NCI-H2227 (cell line): ENCODE measurements at regions not wholly inside any gene's neighbourhood (a gene's known extent, or its start where the extent isn't known, plus 50 kb on each side); places are given as distances from the start of the nearest gene placed in this dataset.
"Not testable (repeated sequence)": the region's sequence is repeated elsewhere in the genome, so short reads cannot be mapped to it uniquely, and the experiment has no call there.

Source experiments
- DNase-seq: peaks from one replicate; lab custom pipeline; 2025; ENCODE audit not compliant: unreplicated experiment; lab: John Stamatoyannopoulos, UW

DNA sequence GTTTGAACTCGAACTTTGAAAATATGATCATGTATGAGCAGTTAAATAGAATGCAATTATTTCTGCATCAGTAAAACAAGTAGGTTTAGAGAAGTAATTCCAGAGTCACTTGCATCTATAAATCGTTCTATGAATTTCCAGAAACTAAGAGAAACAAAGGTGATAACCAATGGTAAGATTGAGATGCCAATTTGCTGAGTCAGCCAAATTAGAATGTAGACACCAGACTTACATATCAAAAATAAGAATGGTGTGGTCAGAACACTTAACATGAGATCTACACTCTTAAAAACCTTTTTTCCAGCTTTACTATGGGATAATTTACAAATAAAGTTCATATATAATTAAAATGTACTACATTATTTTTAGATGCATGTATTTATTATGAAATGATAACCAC lies 1435.9 kb downstream of the OTOL1 start:
- DNase-seq, result no peak

DNA sequence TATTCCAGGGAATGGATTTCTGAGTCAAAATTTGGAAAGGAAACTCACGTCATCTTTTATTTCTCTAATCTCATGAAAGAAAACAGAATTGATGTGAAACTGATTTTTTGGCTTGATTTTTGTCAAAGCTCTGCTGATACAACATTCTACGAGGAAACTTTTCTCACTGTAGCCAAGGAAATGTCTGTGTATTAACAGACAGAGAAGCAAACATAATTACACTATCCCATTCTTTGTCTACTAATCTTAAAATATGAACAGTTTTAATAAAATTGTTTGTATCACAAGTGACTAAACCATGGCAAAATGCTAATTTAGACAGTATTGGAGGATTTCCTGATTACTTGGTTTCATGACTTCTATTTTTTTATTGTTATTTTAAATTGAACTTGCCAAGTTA lies 1437.0 kb downstream of the OTOL1 start:
- DNase-seq, result no peak

DNA sequence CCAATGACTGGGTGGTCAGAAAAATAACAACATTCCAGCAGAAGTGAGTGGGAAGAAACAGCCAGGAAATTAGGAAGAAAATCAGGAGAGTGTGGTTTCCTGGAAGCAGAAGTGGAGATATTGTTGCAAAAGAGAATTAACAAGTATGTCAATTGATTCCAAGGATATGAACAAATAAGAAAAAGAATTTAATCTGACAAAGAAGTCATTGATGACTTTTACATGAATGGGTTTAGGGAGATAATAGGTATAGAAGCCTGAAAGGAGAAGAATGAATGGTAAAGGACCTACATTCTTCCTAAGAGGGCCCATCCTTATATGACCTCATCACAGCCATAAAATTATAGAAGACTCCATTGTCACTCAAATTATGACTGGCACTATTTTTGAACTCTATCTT lies 1440.1 kb downstream of the OTOL1 start:
- DNase-seq, result no peak

DNA sequence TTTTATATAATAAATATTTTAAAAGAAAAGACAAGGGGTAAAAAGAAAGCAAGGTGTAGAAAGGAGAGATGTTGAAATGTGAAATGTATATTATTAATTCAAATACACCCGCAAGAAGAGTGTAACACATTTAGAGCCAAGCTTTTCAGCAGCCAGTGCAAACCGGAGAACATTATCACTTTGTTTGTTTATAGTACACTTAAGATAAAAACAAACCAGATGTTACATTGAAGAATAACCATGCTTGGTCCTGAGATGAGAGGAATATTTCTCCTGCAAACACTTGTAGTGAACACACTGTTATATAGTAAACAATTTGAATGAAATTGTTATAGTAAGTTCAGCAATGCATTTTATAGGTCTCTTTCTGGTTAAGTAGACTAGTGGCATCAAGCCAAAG lies 1441.5 kb downstream of the OTOL1 start:
- DNase-seq, result no peak

DNA sequence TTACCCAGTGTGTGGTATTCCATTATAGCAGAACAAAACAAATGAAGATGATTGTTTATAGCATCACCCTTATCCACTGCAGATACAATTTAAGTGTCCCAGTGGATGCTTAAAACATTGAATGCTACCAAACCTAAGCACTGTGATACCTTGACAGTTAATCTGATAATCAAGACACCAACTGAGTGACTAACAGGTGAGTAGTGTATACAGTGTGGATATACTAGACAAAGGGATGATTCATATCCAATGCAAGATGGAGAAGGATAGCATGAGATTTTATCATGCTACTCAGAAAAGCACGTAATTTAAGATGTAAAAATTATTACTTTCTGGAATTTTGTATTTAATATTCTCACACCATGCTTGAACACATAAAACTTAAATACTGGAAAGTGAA lies 1449.0 kb downstream of the OTOL1 start:
- no peak for DNase-seq

- no peak for DNase-seq
Measured at GRCh38 chr3:162956711-162957110, 1460.1 kb downstream of the OTOL1 start.

DNA sequence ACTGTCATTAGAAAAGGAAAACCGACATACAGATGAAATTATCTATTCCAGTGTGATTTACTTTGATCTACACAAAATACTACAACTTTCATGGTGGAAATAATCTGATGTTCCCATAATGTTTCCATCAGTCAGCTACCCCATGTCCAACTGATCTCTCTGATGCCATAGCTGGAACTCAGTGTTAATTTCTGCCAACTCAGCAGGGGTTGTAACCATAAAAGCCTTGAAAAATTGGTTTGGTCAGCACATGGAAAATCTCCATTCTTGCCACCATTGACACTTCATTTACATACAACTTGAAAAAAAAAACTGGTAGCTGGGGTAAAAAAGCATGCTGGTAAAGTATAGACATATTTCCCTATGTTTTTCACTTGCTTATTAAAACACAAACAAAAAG lies 1463.7 kb downstream of the OTOL1 start:
- no peak for DNase-seq

DNA sequence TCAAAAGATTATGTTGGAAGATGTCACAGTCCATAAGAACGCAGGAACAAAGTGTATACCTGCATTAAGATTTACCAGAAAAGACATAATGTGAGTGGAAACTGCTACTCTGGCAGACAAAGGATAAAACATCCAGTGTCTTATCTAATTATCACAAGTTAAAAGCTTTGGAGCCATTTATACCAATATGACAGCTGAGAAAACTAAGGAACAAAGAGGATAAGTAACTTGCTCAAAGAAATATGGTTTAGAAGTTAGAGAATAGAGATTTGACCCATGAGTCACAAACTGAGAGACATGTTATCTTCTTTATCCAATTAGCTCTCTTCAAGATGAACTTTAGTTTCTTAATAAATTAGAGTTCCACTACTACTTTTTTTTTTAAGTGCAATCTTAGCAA lies 1473.7 kb downstream of the OTOL1 start:
- DNase-seq, result no peak

- DNase-seq, result no peak
Measured at GRCh38 chr3:162971715-162972114, 1475.1 kb downstream of the OTOL1 start.

GRCh38 chr3:162973428-162973917 lies 1476.9 kb downstream of the OTOL1 start:
- DNase-seq, result no peak

DNA sequence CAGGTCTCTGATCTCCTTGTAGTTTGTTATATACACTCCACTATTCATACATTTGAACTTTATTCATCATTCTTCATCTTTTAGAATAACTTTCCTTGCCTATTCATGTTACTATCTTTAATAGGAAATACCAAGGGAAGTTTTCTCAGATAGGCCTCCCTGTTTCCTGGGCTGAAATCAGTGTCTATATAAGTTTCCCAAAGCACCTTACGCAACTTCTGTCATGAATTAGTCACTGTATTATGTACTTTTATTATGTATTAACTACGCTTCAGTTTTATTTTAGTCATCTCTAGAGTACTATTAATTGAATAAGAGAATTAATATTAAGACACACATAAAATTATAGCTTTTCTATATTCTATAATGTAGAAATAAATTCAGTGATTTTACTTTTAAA lies 1481.5 kb downstream of the OTOL1 start:
- no peak for DNase-seq

DNA sequence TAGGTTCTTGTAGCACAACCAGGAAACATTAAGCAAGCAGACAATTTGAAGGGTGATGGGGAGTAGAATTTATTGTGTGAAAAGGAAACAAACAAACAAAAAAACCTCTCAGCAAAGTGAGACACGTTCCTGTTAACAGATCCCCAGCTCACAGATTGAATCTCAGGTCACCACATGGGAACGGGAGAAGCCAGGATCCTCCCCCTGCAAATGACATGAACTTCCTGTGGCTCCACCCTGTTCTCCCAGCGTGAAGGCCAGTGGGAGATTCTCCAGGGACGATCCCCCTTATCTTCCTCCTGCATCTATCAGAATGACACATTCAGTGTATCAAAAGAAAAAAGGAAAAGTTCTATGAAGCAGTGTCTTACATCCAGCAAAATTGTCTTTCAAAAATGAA lies 1488.1 kb downstream of the OTOL1 start:
- no peak for DNase-seq

- not testable (repeated sequence) for DNase-seq
Measured at GRCh38 chr3:162987085-162987794, 1490.6 kb downstream of the OTOL1 start.

GRCh38 chr3:162992741-162993140 lies 1496.1 kb downstream of the OTOL1 start:
- DNase-seq, result no peak

DNA sequence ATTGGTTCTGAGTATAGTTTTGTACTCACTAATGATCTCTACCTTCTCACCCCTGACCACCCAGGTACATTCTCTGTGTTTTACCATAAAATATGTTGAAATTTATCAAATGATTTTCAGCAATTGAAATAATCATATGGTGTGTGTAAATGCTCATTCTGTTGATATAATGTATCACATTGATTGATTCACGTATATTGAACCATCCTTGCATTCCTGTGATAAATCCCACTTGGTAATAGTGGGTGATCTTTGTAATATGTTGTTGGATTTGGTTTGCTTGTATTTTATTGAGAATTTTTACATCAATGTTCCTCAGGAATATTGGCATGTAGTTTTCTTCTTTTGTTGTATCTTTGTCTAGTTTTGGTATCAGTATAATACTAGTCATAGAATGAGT lies 1497.6 kb downstream of the OTOL1 start:
- DNase-seq, result no peak

DNA sequence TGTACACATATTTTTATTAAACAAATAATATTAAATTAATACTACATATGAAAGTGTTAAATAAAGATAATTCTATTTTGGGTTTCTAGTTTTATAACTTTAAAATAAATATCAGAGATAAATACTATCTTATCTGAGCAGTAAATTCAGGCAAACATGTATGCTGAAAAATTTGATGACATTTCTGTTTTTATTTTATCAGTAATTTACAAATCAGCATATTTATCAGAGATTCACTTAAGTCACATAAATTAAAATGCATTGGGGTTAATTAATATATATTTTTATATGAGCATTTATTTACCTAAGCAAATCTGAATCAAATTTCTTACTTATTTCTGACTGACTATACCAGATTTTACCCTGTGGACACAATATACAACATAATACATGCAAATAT lies 1499.8 kb downstream of the OTOL1 start:
- no peak for DNase-seq

DNA sequence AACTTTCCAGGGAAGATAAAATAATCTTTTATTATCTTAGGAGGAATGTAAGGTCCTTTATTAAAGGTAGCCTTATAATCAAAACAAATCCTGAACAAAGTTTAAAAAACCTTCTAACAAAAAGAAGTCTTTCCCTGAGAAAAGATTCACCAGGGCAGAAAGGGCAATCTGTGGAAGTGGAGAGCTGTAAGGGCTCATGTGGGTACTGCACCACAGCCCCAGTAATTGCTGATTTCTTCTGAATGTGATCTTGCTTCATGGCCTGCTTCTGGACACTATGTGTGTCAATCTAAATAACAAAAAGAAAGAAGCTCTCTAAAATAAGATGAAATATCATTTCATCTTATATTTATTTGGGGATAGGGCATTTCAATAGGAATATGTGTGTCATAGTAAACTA lies 1501.6 kb downstream of the OTOL1 start:
- DNase-seq, result no peak

GRCh38 chr3:163011596-163011995 lies 1515.0 kb downstream of the OTOL1 start:
- DNase-seq, result no peak

GRCh38 chr3:163016251-163016650 lies 1519.6 kb downstream of the OTOL1 start:
- DNase-seq, result no peak

DNA sequence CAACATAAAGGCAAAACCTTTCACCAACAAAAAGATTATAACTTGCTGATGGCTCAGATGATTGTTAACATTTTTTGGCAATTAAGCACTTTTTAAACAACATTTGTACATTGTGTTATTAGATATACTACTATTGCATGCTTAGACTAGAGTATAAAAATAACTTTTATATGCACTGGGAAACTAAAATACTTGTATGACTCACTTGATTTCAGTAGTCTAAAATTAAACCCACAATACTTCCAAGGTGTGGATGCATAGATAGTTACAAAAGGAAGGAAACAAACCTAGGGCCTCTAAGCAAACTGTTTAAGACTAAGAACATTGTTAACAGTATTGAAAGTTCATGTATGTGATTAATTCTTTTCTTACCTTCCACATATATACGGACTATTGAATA lies 1521.5 kb downstream of the OTOL1 start:
- DNase-seq, result no peak

GRCh38 chr3:163018664-163019063 lies 1522.1 kb downstream of the OTOL1 start:
- DNase-seq, result no peak

DNA sequence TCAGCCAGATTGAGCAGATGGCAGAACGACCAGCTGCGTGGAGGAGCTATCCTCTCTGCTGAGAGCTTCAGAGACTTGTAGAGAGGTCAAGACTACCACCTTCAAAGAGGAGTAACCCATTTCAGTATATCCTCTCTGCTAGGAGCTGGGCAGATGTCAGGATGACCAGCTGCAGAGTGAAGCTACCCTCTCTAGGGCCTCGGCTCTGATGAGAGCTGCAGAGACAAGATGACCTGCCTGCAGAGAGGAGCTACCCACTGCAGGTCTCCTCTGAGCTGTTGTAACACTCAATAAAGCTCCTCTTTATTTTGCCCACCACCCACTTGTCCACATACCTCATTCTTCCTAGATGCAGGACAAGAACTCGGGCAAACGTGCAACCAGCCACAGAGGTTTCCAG lies 1522.7 kb downstream of the OTOL1 start:
- DNase-seq, result no peak

GRCh38 chr3:163033652-163034051 lies 1537.0 kb downstream of the OTOL1 start:
- DNase-seq, result no peak
